ENCODE measurements at regions not wholly inside any gene's neighbourhood (a gene's known extent, or its start where the extent isn't known, plus 50 kb on each side); places are given as distances from the start of the nearest gene placed in this dataset.

GRCh38 chr11:109795234-109795633 lies 298.0 kb upstream of the ZC3H12C start:
- H3K27me3 ChIP-seq (ENCODE audit: insufficient read depth, low read length, poor library complexity), result no peaks in the 10 kb centered on the region
- no peak overlapping the region for H3K4ac ChIP-seq (ENCODE audit: low read depth, low read length)
- no peak overlapping the region for H4K5ac ChIP-seq (ENCODE audit: low read length)
- DNase-seq, result no peak
- no peak overlapping the region for H2AK5ac ChIP-seq (ENCODE audit: low read length)
- no peak overlapping the region for H3K23ac ChIP-seq (ENCODE audit: low read length)
- no peaks in the 10 kb centered on the region for H3K36me3 ChIP-seq (ENCODE audit: control insufficient read depth, insufficient read depth, low read length)
- H3K18ac ChIP-seq (ENCODE audit: low read length), result peak overlapping the region; percentile 55
- no peak overlapping the region for H3K27ac ChIP-seq (ENCODE audit: low read depth, low read length)
- no peak overlapping the region for H4K8ac ChIP-seq (ENCODE audit: low read depth, low read length)
- no peak overlapping the region for H2BK5ac ChIP-seq (ENCODE audit: low read length)
- no peak overlapping the region for H2BK15ac ChIP-seq (replicated peaks; ENCODE audit: low read depth)
- no CpG with 5 or more reads among the region's 4 CpGs for WGBS (ENCODE audit: extremely low coverage, insufficient coverage, low lambda C conversion rate)
- no peak overlapping the region for H3K4me3 ChIP-seq (ENCODE audit: low read length)
- no peaks in the 10 kb centered on the region for H3K79me1 ChIP-seq (ENCODE audit: low read length)
- no peaks in the 10 kb centered on the region for H3K79me2 ChIP-seq (ENCODE audit: control insufficient read depth, insufficient read depth, low read length)
- no peak overlapping the region for H3K4me2 ChIP-seq (ENCODE audit: low read length)
- H2BK120ac ChIP-seq (ENCODE audit: low read depth, low read length), result no peak overlapping the region
- no peak overlapping the region for H3K9ac ChIP-seq (ENCODE audit: low read length)
- H3K56ac ChIP-seq (ENCODE audit: low read length), result no peak overlapping the region
- no peaks in the 10 kb centered on the region for H3K4me1 ChIP-seq (ENCODE audit: control insufficient read depth, low read depth, low read length)

DNA sequence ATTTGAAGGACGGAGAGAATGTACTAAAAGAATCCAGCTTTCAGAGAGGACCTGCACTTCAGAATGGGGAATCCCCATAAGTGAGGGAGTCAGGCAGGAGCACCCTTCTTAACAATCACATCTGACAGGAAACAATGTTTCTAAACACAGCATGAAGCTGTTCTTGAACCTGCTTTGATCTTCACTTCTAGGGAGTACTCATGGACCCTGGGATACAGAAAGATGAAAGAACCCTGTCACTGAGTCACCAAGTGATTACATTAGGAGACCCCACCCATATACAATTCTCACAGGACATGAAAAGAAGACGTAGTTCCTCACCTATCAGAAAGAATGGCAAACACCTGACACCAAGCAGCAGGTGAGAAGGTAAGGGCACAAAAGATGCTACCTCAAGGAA lies 296.9 kb upstream of the ZC3H12C start:
- Histone ChIP-seq H3K4me1 (ENCODE audit: control insufficient read depth, low read depth, low read length) (no peaks in the 10 kb centered on the region), H3K36me3 (ENCODE audit: control insufficient read depth, insufficient read depth, low read length) (no peaks in the 10 kb centered on the region), H2BK5ac (ENCODE audit: low read length) (no peak overlapping the region), H3K56ac (ENCODE audit: low read length) (no peak overlapping the region), H3K9ac (ENCODE audit: low read length) (no peak overlapping the region), H3K79me1 (ENCODE audit: low read length) (no peaks in the 10 kb centered on the region), H3K27ac (ENCODE audit: low read depth, low read length) (no peak overlapping the region), H3K18ac (ENCODE audit: low read length) (no peak overlapping the region), H4K8ac (ENCODE audit: low read depth, low read length) (no peak overlapping the region), H3K79me2 (ENCODE audit: control insufficient read depth, insufficient read depth, low read length) (no peaks in the 10 kb centered on the region), H3K4me3 (ENCODE audit: low read length) (no peak overlapping the region), H4K5ac (ENCODE audit: low read length) (no peak overlapping the region), H2BK120ac (ENCODE audit: low read depth, low read length) (no peak overlapping the region), H3K23ac (ENCODE audit: low read length) (no peak overlapping the region), H2BK15ac (replicated peaks; ENCODE audit: low read depth) (no peak overlapping the region), H2AK5ac (ENCODE audit: low read length) (peak overlapping the region; percentile 47), H3K27me3 (ENCODE audit: insufficient read depth, low read length, poor library complexity) (no peaks in the 10 kb centered on the region), H3K4me2 (ENCODE audit: low read length) (no peak overlapping the region), H3K4ac (ENCODE audit: low read depth, low read length) (no peak overlapping the region)
- no peak for DNase-seq
- no CpG with 5 or more reads among the region's 2 CpGs for whole genome bisulfite sequencing (ENCODE audit: extremely low coverage, insufficient coverage, low lambda C conversion rate)

DNA sequence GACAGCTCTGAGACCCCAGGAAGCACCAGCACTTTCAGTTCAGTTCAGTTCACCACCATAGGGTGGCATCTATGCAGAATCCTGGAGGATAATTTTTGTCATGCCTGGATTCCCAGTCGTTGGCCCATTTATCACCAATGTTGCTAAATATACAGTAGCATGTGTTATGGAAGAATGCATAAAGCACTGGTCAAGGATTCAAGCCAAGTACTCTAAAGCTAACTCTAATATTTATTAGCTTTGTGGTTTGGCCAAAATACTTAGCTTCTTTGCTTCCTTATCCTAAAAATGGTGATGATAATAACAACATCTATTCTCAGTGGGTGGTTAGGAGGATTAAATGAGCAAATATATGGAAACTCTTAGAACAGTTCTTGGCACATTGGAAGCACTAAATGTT lies 294.7 kb upstream of the ZC3H12C start:
- Histone ChIP-seq H2BK15ac (replicated peaks; ENCODE audit: low read depth) (no peak overlapping the region), H3K27me3 (ENCODE audit: insufficient read depth, low read length, poor library complexity) (no peaks in the 10 kb centered on the region), H3K4me2 (ENCODE audit: low read length) (no peak overlapping the region), H3K56ac (ENCODE audit: low read length) (no peak overlapping the region), H2BK120ac (ENCODE audit: low read depth, low read length) (no peak overlapping the region), H3K4me3 (ENCODE audit: low read length) (no peak overlapping the region), H3K79me2 (ENCODE audit: control insufficient read depth, insufficient read depth, low read length) (no peaks in the 10 kb centered on the region), H2BK5ac (ENCODE audit: low read length) (no peak overlapping the region), H3K4ac (ENCODE audit: low read depth, low read length) (no peak overlapping the region), H3K27ac (ENCODE audit: low read depth, low read length) (no peak overlapping the region), H4K5ac (ENCODE audit: low read length) (no peak overlapping the region), H3K9ac (ENCODE audit: low read length) (no peak overlapping the region), H3K79me1 (ENCODE audit: low read length) (no peaks in the 10 kb centered on the region), H3K4me1 (ENCODE audit: control insufficient read depth, low read depth, low read length) (no peaks in the 10 kb centered on the region), H3K23ac (ENCODE audit: low read length) (no peak overlapping the region), H4K8ac (ENCODE audit: low read depth, low read length) (no peak overlapping the region), H3K36me3 (ENCODE audit: control insufficient read depth, insufficient read depth, low read length) (no peaks in the 10 kb centered on the region), H2AK5ac (ENCODE audit: low read length) (no peak overlapping the region), H3K18ac (ENCODE audit: low read length) (no peak overlapping the region)
- DNase-seq, result no peak
- no CpG with 5 or more reads among the region's 1 CpG for WGBS (ENCODE audit: extremely low coverage, insufficient coverage, low lambda C conversion rate)

DNA sequence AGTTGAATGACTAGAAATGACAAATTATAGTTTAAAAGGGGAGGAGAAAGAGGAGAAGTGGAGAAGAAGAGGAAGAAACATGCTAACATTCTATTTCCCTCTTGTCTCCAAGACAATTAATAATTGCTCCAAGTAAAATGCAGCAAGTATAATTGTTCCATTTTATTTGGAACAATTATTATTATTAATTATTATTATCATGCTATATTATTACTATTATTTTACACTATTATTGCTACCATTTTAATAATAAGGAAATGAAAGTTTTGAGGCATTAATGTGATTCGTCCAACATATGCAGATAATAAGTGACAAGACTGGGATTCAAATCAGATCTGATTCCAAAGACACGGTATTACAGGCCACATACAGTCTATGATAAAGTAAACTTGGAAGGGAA lies 293.6 kb upstream of the ZC3H12C start:
- Histone ChIP-seq H2BK120ac (ENCODE audit: low read depth, low read length) (no peak overlapping the region), H3K4me1 (ENCODE audit: control insufficient read depth, low read depth, low read length) (no peaks in the 10 kb centered on the region), H3K56ac (ENCODE audit: low read length) (no peak overlapping the region), H3K27me3 (ENCODE audit: insufficient read depth, low read length, poor library complexity) (no peaks in the 10 kb centered on the region), H3K36me3 (ENCODE audit: control insufficient read depth, insufficient read depth, low read length) (no peaks in the 10 kb centered on the region), H4K5ac (ENCODE audit: low read length) (no peak overlapping the region), H3K23ac (ENCODE audit: low read length) (no peak overlapping the region), H3K4ac (ENCODE audit: low read depth, low read length) (no peak overlapping the region), H4K8ac (ENCODE audit: low read depth, low read length) (no peak overlapping the region), H2AK5ac (ENCODE audit: low read length) (no peak overlapping the region), H3K79me1 (ENCODE audit: low read length) (no peaks in the 10 kb centered on the region), H3K9ac (ENCODE audit: low read length) (no peak overlapping the region), H3K79me2 (ENCODE audit: control insufficient read depth, insufficient read depth, low read length) (no peaks in the 10 kb centered on the region), H3K4me3 (ENCODE audit: low read length) (no peak overlapping the region), H3K4me2 (ENCODE audit: low read length) (no peak overlapping the region), H3K27ac (ENCODE audit: low read depth, low read length) (no peak overlapping the region), H3K18ac (ENCODE audit: low read length) (no peak overlapping the region), H2BK5ac (ENCODE audit: low read length) (no peak overlapping the region), H2BK15ac (replicated peaks; ENCODE audit: low read depth) (no peak overlapping the region)
- DNase-seq, result no peak
- no CpG with 5 or more reads among the region's 2 CpGs for WGBS (ENCODE audit: extremely low coverage, insufficient coverage, low lambda C conversion rate)

DNA sequence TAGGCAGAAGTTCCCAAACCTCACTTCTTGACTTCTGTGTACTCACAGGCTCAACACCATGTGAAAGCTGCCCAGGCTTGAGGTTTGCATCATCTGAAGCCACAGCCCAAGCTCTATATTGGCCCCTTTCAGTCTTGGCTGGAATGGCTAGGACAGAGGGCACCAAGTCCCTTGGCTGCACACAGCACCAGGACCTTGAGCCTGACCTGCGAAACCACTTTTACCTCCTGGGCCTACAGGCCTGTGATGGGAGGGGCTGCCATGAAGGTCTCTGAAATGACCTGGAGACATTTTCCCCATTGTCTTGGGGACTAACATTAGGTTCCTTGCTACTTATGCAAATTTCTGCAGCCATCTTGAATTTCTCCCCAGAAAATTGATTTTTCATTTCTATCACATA lies 288.3 kb upstream of the ZC3H12C start:
- Histone ChIP-seq H3K79me2 (ENCODE audit: control insufficient read depth, insufficient read depth, low read length) (no peaks in the 10 kb centered on the region), H3K4me3 (ENCODE audit: low read length) (no peak overlapping the region), H4K5ac (ENCODE audit: low read length) (no peak overlapping the region), H3K27me3 (ENCODE audit: insufficient read depth, low read length, poor library complexity) (no peaks in the 10 kb centered on the region), H2BK120ac (ENCODE audit: low read depth, low read length) (no peak overlapping the region), H2BK15ac (replicated peaks; ENCODE audit: low read depth) (no peak overlapping the region), H3K4me2 (ENCODE audit: low read length) (no peak overlapping the region), H2BK5ac (ENCODE audit: low read length) (no peak overlapping the region), H4K8ac (ENCODE audit: low read depth, low read length) (no peak overlapping the region), H3K23ac (ENCODE audit: low read length) (no peak overlapping the region), H3K4ac (ENCODE audit: low read depth, low read length) (no peak overlapping the region), H3K79me1 (ENCODE audit: low read length) (no peaks in the 10 kb centered on the region), H3K36me3 (ENCODE audit: control insufficient read depth, insufficient read depth, low read length) (no peaks in the 10 kb centered on the region), H2AK5ac (ENCODE audit: low read length) (no peak overlapping the region), H3K18ac (ENCODE audit: low read length) (no peak overlapping the region), H3K4me1 (ENCODE audit: control insufficient read depth, low read depth, low read length) (no peaks in the 10 kb centered on the region), H3K9ac (ENCODE audit: low read length) (no peak overlapping the region), H3K56ac (ENCODE audit: low read length) (no peak overlapping the region), H3K27ac (ENCODE audit: low read depth, low read length) (no peak overlapping the region)
- no peak for DNase-seq
- no CpG with 5 or more reads among the region's 1 CpG for WGBS (ENCODE audit: extremely low coverage, insufficient coverage, low lambda C conversion rate)

- Histone ChIP-seq H3K18ac (ENCODE audit: low read length) (no peak overlapping the region), H3K4me1 (ENCODE audit: control insufficient read depth, low read depth, low read length) (no peaks in the 10 kb centered on the region), H4K8ac (ENCODE audit: low read depth, low read length) (no peak overlapping the region), H3K9ac (ENCODE audit: low read length) (no peak overlapping the region), H2BK15ac (replicated peaks; ENCODE audit: low read depth) (no peak overlapping the region), H3K79me2 (ENCODE audit: control insufficient read depth, insufficient read depth, low read length) (no peaks in the 10 kb centered on the region), H3K4me2 (ENCODE audit: low read length) (no peak overlapping the region), H3K79me1 (ENCODE audit: low read length) (no peaks in the 10 kb centered on the region), H3K27ac (ENCODE audit: low read depth, low read length) (no peak overlapping the region), H3K4me3 (ENCODE audit: low read length) (no peak overlapping the region), H2AK5ac (ENCODE audit: low read length) (no peak overlapping the region), H2BK120ac (ENCODE audit: low read depth, low read length) (no peak overlapping the region), H3K56ac (ENCODE audit: low read length) (no peak overlapping the region), H3K23ac (ENCODE audit: low read length) (no peak overlapping the region), H4K5ac (ENCODE audit: low read length) (no peak overlapping the region), H3K27me3 (ENCODE audit: insufficient read depth, low read length, poor library complexity) (no peaks in the 10 kb centered on the region), H3K4ac (ENCODE audit: low read depth, low read length) (no peak overlapping the region), H3K36me3 (ENCODE audit: control insufficient read depth, insufficient read depth, low read length) (no peaks in the 10 kb centered on the region), H2BK5ac (ENCODE audit: low read length) (no peak overlapping the region)
- WGBS (ENCODE audit: extremely low coverage, insufficient coverage, low lambda C conversion rate), result no CpG with 5 or more reads among the region's 1 CpG
- no peak for DNase-seq
These were observed 287.0 kb upstream of the ZC3H12C start for GRCh38 chr11:109806205-109806604.

Measured in mesendoderm (in vitro differentiated cells).